COLO668 (cell line): ENCODE measurements at regions not wholly inside any gene's neighbourhood (a gene's known extent, or its start where the extent isn't known, plus 50 kb on each side); places are given as distances from the start of the nearest gene placed in this dataset.

Source experiments
- DNase-seq: peaks from one replicate; lab custom pipeline; 2025; ENCODE audit not compliant: unreplicated experiment; lab: John Stamatoyannopoulos, UW

- no peak for DNase-seq
Measured at GRCh38 chr7:116417593-116418345, 81.8 kb upstream of the CAV2 start.

GRCh38 chr7:116418524-116418923, 81.0 kb upstream of the CAV2 start:
- DNase-seq = no peak

- no peak for DNase-seq
Measured at GRCh38 chr7:116420003-116420402, 79.5 kb upstream of the CAV2 start.

DNA sequence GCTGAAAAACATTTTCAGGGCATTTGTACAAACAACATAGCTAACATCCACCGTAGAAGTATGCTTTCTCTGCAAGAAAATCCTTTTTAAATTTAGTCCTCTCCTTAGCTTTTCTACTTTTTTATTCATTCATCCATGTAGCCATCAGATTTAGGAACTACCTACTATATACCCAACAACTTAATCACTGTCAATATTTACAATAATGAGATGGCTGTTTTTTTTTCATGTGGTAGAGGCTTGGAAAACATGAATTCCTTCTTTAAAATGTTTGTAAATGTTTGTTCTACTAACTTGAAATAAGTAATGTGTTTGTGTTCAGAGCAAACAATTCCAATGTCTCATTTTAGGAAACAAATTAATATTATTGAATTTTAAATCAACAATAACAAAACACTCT, 78.2 kb upstream of the CAV2 start:
- no peak for DNase-seq

- no peak for DNase-seq
Measured at GRCh38 chr7:116422683-116423082, 76.9 kb upstream of the CAV2 start.

DNA sequence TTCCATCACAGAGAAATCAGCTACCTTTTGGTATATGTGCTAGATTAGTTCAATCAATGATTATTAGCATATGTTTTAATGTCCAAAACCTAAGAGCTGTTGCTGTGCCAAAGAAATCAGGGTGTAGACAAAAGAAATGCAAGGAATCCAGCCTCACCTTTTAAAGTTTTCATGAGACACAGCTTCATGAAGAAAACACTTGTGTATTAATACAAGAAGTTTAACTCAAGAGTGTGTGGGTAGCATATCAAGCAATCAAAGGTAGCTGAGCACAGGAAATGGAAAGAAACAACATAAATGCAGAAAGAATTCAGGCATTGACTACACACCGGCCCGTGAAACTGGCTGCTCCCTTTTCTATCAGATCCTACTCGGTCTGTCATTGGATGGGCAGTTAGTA, 76.0 kb upstream of the CAV2 start:
- no peak for DNase-seq

DNA sequence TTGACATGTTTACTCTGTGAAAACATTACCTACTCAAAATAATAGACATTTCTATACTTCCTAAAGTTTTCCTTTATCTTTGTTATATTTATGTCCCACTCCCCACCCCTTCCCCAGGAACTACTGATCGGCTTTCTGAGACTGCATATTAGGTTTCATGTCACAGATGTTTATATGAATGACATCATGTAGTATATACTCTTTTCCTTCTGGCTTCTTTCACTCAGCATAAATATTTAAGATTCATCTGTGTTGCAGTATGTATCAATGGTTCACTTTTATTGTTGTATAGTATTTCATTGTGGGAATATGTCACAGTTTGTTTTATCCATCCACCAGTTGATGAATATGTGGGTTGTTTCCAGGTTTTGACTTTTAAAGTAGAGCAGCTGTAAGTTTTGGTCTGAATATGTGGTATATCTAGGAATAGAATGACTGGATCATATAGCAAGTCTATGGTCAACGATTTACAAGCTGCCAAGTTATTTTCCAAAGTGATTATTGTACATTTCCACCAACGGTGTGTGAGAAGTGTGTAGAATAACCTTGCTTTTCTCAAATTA, 73.8 kb upstream of the CAV2 start:
- no peak for DNase-seq

GRCh38 chr7:116426428-116427156, 72.9 kb upstream of the CAV2 start:
- DNase-seq = no peak

DNA sequence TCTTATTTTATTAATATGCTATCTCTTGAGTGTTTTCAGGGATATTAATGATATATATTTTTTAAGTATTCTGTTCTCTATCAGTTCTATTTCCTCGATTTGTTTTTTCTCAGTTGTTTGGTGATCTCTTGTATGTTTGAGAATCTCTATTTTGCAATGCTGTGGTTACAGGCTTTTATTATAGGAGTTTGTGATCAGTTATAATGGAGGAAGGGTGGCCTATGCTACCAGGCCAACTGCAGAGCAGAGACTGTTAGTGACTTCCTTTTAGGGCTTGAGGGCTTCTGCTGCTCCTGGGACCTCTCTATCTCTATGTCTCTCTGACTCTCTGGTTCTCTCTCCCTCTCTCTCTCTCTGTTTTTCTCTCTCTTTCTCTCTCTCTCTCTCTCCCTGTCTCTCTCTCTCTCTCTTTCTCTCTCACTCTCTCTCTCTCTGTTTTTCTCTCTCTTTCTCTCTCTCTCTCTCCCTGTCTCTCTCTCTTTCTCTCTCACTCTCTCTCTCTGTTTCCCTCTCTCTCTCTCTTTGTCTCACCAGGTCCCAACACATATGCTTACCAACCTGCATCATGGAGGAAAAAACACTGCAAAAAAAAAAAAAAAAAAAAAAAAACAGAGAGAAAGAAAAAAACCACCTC, 69.4 kb upstream of the CAV2 start:
- DNase-seq = no peak

GRCh38 chr7:116431787-116432526, 67.6 kb upstream of the CAV2 start:
- DNase-seq = no peak

GRCh38 chr7:116432527-116432916, 67.0 kb upstream of the CAV2 start:
- no peak for DNase-seq

- no peak for DNase-seq
Measured at GRCh38 chr7:116433246-116433645, 66.3 kb upstream of the CAV2 start.

- no peak for DNase-seq
Measured at GRCh38 chr7:116434820-116435341, 64.7 kb upstream of the CAV2 start.

DNA sequence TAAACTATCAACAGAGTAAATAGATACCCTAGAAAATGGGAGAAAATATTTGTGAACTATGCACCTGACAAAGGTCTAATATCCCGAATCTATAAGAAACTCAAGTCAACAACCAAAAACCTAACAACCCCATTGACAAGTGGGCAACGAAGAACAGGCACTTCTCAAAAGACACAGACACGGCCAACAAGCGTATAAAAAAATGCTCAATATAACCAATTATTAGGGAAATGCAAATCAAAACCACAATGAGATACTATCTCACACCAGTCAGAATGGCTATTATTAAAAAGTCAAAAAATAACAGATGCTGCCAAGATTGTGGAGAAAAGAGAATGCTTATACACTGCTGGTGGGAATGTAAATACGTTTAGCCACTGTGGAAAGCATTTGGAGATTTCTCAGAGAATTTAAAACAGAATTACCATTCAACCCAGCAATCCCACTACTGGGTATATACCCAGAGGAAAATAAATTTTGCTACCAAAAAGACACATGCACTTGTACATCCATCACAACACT, 63.2 kb upstream of the CAV2 start:
- no peak for DNase-seq

GRCh38 chr7:116438267-116438666, 61.3 kb upstream of the CAV2 start:
- DNase-seq = no peak

DNA sequence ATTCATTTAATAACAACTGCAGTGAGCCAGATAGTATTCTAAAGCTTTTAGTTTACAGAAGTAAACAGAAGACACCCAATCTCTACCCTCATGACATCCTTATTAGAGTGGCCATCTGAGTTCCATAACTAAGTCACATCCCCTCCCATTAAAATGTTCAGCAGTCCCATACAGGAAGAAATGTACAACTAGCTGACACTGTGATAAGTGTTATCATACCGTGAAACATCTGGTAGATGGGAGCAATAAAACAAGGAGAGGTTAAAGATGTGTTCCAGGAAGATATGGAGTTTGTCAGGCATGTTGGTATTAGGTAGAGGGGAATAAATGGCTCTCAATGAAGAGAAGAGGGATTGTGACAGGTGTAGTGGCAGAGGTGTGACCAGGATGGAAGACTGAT, 60.5 kb upstream of the CAV2 start:
- DNase-seq = no peak

DNA sequence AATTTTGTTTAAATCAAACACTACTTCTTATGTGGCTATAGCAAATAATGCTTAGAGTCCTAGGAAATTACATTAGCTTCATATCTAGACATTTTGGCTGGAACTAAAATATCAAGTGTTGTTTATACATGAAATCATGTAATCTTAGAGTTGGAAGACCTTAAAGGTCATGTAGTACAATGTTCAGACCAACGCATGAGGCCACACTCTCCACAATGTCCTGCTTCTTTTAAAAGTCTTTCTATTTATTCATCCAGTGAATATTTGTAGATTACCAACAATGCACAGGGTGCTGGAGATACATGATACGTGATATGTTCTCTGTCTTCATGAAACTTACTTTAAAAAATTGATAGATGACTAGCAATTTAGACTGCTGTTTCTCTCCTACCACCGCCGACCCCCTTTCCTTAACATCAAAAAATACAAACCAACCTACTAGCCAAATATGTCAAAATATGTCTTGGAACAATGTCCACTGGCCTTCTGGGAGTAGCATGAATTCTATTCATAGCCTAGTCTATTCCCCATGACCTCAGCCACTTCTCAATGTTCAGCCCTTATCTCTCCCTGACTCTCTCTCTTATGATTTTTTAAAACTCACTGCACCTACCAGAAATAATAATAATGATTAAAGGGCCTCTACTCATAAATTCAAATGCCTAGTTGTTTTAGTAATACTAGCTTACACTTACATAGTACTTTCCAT, 59.5 kb upstream of the CAV2 start:
- DNase-seq = no peak

DNA sequence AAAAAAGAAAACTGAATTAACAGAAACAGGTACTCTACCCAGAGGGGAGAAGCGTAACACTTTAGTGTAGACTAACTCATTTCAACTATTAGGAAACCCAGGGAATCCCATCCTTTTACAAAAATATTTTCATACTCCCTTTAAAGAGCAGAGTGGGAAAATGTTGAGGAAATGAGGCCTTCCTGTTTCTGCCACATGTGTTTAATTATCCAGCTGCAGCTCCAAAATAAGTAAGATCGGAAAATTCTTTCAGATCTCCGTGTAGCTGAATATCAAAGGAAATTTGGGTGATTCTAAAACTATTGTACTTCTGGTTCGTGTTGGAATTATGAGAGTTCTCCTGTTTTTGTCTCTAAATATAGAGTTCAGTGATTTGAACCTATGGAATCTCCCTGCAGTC, 58.0 kb upstream of the CAV2 start:
- DNase-seq = no peak

DNA sequence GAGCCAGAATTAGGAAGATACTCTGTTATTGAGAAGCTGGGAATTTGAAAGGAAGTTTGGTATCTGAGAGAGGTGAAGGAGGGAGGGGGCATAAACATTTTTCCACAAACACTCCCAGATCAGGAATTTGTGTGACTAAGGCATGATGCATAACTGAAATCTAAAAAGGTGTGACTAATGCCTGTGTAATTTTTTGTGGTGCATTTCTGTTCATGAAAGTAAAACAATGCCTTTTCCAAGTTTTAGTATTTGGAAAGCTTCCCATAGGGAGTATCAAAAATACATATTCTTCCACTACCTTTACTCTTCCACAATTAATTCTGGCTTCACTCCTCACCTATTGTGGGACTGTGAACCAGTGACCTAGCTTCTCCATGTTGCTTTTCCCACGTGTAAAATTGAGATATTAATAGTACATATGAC, 56.4 kb upstream of the CAV2 start:
- no peak for DNase-seq

DNA sequence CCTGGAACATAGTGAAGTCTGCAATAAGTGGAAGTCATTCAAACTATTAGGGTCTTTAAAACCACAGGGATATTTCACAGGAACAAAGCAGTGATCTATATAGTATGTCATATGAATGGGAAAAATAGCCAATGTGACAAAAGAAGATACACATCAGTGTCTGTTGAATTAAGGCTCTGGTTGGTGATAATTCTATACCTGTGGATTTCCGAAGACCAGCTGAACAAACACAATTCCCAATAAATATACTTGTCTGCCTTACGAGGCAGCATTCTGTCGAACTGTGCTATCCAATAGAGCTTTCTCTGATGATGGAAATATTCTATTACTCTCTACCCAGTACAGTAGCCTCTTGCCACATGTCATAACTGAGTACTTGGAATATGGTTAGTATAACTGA, 55.9 kb upstream of the CAV2 start:
- peak; percentile 10 for DNase-seq
